T-helper 22 cell (primary cell): ENCODE measurements at regions not wholly inside any gene's neighbourhood (a gene's known extent, or its start where the extent isn't known, plus 50 kb on each side); places are given as distances from the start of the nearest gene placed in this dataset.
"Not testable (repeated sequence)": the region's sequence is repeated elsewhere in the genome, so short reads cannot be mapped to it uniquely, and the experiment has no call there.

Source experiments
- DNase-seq: peaks from one replicate; pipeline ENCODE4 v3.0.0-alpha.2; 2020; ENCODE audit warnings: low read depth

GRCh38 chr2:87679950-87680349 is 67.9 kb upstream of the PLGLB2 start:
- DNase-seq: not testable (repeated sequence)

- DNase-seq: not testable (repeated sequence)
Observed at GRCh38 chr2:87680691-87681090, 67.2 kb upstream of the PLGLB2 start.

- DNase-seq: not testable (repeated sequence)
Observed at GRCh38 chr2:87683451-87683850, 64.4 kb upstream of the PLGLB2 start.

GRCh38 chr2:87683961-87684360 is 63.9 kb upstream of the PLGLB2 start:
- not testable (repeated sequence) for DNase-seq

- DNase-seq: not testable (repeated sequence)
Observed at GRCh38 chr2:87685558-87685957, 62.3 kb upstream of the PLGLB2 start.

GRCh38 chr2:87686873-87687549 is 60.9 kb upstream of the PLGLB2 start:
- not testable (repeated sequence) for DNase-seq

GRCh38 chr2:87687550-87688270 is 60.2 kb upstream of the PLGLB2 start:
- DNase-seq: not testable (repeated sequence)

GRCh38 chr2:87691899-87692592 is 55.8 kb upstream of the PLGLB2 start:
- not testable (repeated sequence) for DNase-seq

GRCh38 chr2:87692914-87693313 is 55.0 kb upstream of the PLGLB2 start:
- not testable (repeated sequence) for DNase-seq

- not testable (repeated sequence) for DNase-seq
Observed at GRCh38 chr2:87693882-87694281, 54.0 kb upstream of the PLGLB2 start.

- not testable (repeated sequence) for DNase-seq
Observed at GRCh38 chr2:87695596-87696323, 52.1 kb upstream of the PLGLB2 start.
